ENCODE measurements at regions not wholly inside any gene's neighbourhood (a gene's known extent, or its start where the extent isn't known, plus 50 kb on each side); places are given as distances from the start of the nearest gene placed in this dataset.

GRCh38 chr3:168839653-168840052 is 743.9 kb upstream of the GOLIM4 start:
- Histone ChIP-seq H3K27me3 (no peaks in the 10 kb centered on the region), H3K4me3 (no peak overlapping the region), H3K9me3 (replicated peaks in 1 of 3) (no peaks in the 10 kb centered on the region), H3K36me3 (replicated peaks in 1 of 2) (no peaks in the 10 kb centered on the region), H3K27ac (no peak overlapping the region), H3K4me1 (replicated peaks in 1 of 2) (no peaks in the 10 kb centered on the region)
- 59 to 86% (median 65%) methylated on average over 1 of the region's 1 CpG for WGBS, 4 donors
- no peak for TF ChIP-seq POLR2A (IDR thresholded peaks at IDR 0.05)
- TF ChIP-seq, protein P1, sequence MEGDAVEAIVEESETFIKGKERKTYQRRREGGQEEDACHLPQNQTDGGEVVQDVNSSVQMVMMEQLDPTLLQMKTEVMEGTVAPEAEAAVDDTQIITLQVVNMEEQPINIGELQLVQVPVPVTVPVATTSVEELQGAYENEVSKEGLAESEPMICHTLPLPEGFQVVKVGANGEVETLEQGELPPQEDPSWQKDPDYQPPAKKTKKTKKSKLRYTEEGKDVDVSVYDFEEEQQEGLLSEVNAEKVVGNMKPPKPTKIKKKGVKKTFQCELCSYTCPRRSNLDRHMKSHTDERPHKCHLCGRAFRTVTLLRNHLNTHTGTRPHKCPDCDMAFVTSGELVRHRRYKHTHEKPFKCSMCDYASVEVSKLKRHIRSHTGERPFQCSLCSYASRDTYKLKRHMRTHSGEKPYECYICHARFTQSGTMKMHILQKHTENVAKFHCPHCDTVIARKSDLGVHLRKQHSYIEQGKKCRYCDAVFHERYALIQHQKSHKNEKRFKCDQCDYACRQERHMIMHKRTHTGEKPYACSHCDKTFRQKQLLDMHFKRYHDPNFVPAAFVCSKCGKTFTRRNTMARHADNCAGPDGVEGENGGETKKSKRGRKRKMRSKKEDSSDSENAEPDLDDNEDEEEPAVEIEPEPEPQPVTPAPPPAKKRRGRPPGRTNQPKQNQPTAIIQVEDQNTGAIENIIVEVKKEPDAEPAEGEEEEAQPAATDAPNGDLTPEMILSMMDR (IDR thresholded peaks at IDR 0.05): no peak
- intact Hi-C loops (cut with DNase I): loop anchor here in 1 of 2 donors (5.0 kb wide), 1 partner anchor 627 kb away; no protein-coding TSS in a partner anchor
- no peak for DNase-seq

- H3K4me1 ChIP-seq (replicated peaks in 1 of 2): no peaks in the 10 kb centered on the region
- H3K4me3 ChIP-seq: no peak overlapping the region
- H3K9me3 ChIP-seq (replicated peaks in 1 of 3): no peaks in the 10 kb centered on the region
- no peak overlapping the region for H3K27ac ChIP-seq
- intact Hi-C loops (cut with DNase I): no loop called here
- no peaks in the 10 kb centered on the region for H3K36me3 ChIP-seq (replicated peaks in 1 of 2)
- no peak for DNase-seq
- no peak for TF ChIP-seq POLR2A (IDR thresholded peaks at IDR 0.05)
- TF ChIP-seq, protein P1 (IDR thresholded peaks at IDR 0.05): no peak
- WGBS, 4 donors: 67 to 83% (median 76%) methylated on average over 1 of the region's 1 CpG
- no peaks in the 10 kb centered on the region for H3K27me3 ChIP-seq
Observed at GRCh38 chr3:168834558-168834957, 738.8 kb upstream of the GOLIM4 start.

DNA sequence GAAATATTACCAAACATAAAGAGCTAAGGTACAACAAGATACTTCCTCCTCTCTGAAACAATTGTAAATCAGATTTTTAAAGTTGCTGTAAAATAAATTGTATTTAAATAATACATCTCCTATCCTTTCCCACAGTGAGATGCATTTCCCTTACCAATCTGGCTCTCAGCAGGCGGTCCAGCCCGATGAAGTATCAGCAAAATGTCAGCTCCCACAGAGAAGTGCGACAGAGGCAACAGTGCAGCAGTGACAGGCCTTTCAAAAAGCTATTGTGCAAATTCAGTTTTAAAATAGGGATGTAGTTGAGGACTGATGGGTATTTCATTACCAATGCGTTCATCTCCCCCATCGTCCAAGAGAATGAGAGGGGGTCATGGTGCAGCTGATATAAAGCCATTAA is 733.2 kb upstream of the GOLIM4 start:
- 51 to 73% (median 65%) methylated on average over 5 of the region's 5 CpGs for WGBS, 4 donors
- Histone ChIP-seq H3K4me1 (replicated peaks in 1 of 2) (no peaks in the 10 kb centered on the region), H3K27me3 (no peaks in the 10 kb centered on the region), H3K27ac (no peak overlapping the region), H3K4me3 (no peak overlapping the region), H3K9me3 (replicated peaks in 1 of 3) (no peaks in the 10 kb centered on the region), H3K36me3 (replicated peaks in 1 of 2) (no peaks in the 10 kb centered on the region)
- intact Hi-C loops (cut with DNase I): no loop called here
- no peak for DNase-seq
- TF ChIP-seq POLR2A (IDR thresholded peaks at IDR 0.05): no peak
- TF ChIP-seq, protein P1 (IDR thresholded peaks at IDR 0.05): no peak

DNA sequence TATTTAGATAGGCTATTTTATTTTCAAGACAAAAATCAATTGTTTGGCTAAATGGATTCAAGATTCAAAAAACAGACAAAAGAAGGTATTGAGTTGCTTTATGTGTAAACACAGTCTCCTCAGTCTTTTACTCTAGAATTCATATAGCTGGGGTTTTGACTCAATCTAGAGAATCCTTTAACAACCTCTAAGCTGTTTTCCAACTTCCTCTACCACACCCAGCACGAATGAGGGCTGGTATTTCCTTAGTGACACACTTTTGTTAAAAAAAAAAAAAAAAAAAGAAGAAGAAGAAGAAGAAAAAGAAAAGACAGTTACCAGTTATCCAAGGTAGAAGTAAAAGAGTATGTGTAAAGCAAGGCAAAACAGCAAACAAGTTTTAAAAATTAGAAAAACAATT is 732.8 kb upstream of the GOLIM4 start:
- TF ChIP-seq POLR2A (IDR thresholded peaks at IDR 0.05): no peak
- TF ChIP-seq, protein P1 (IDR thresholded peaks at IDR 0.05): no peak

More for the DNA sequence above, 732.8 kb upstream of the GOLIM4 start:
- Histone ChIP-seq H3K9me3 (replicated peaks in 1 of 3) (no peaks in the 10 kb centered on the region), H3K4me3 (no peak overlapping the region), H3K4me1 (replicated peaks in 1 of 2) (no peaks in the 10 kb centered on the region), H3K27ac (no peak overlapping the region), H3K27me3 (no peaks in the 10 kb centered on the region), H3K36me3 (replicated peaks in 1 of 2) (no peaks in the 10 kb centered on the region)
- DNase-seq: no peak
- WGBS, 4 donors: 24 to 34% (median 29%) methylated on average over 1 of the region's 1 CpG
- intact Hi-C loops (cut with DNase I): no loop called here

All from adrenal gland (tissue), 9 donors.